Embryonic facial prominence (tissue), 1 donor: ENCODE measurements at regions not wholly inside any gene's neighbourhood (a gene's known extent, or its start where the extent isn't known, plus 50 kb on each side); places are given as distances from the start of the nearest gene placed in this dataset.
"Not testable (repeated sequence)": the region's sequence is repeated elsewhere in the genome, so short reads cannot be mapped to it uniquely, and the experiment has no call there.

Source experiments
- DNase-seq: peaks from one replicate; pipeline ENCODE4 v3.0.0-alpha.2; 2016; ENCODE audit errors: extremely low spot score

DNA sequence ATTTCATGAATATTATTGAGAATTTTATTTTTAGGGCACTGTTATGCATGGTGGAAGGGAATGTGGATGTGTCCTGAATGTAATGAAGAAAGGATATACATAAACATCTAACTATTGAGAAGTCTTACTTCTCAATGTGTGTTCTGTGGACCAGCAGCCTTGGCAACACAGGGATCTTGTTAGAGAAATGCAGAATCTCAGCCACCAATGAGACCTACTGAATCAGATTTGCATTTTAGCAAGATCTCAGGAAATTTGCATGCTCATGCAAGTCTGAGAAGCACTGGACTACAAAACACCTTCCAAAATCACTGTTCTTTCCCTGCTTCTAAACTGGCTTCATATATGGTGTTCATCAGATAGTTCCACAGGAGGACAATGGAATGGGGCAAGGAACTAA, 139.7 kb upstream of the WDFY3 start:
- DNase-seq = no peak

GRCh38 chr4:85106805-85107336, 140.4 kb upstream of the WDFY3 start:
- DNase-seq = no peak

- DNase-seq = no peak
Observed at GRCh38 chr4:85107553-85107952, 141.1 kb upstream of the WDFY3 start.

GRCh38 chr4:85113706-85114105, 147.2 kb upstream of the WDFY3 start:
- DNase-seq = no peak

DNA sequence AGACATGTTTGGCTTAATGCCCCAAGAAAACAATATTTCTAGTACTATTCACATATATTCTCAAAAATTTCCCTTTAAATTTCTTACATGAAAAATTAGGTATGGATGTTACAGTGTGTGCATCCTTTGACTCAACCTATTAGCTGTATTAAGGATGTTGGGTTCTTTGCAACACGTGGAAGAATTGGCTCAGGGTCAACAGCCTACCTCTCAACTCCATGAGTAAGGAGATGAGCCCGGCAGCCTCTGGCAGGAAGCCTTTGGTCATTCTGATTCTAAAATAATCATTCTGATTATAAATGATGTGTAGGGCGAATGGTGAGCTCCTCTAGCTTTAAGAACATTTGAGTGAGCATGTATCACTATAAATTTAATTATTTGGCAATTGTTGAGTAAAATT, 148.0 kb upstream of the WDFY3 start:
- no peak for DNase-seq

DNA sequence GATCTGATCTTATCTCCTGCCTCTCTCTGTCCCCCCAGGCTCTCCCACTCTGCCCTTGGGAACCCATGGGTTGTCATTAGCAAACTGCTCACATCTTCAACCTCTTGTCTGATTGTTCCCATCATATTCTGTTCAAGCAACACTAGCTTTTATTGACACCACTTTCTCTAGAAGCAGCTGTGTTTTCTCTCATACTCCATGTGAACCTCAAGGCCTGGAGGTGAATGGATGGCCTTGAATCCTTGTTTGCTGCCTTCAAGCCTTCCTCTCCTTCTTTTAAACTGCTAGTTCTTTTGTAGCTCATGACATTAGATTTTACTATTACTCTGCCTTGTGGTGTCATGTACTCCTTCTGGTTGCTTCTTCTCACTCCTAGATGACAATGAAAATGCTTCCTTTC, 149.5 kb upstream of the WDFY3 start:
- DNase-seq = no peak

DNA sequence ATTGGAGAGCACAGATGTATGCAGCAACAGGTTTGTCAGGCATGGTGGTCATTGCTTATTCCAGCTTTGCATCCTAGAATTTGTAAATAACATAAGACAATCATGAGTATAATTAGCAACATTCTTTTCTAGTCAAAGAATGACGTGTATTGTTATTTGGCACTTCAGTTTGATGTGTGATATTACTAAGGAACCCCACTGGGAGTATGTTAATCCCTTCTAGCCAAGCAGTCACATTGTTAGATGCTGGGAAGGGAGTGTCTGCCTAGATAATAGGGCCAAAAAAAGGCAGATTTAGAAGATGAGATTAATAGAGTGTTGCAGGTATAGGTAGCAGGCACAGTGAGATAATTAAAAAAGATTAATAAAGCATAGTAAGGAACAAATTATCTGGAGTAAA, 159.2 kb upstream of the WDFY3 start:
- DNase-seq = no peak

DNA sequence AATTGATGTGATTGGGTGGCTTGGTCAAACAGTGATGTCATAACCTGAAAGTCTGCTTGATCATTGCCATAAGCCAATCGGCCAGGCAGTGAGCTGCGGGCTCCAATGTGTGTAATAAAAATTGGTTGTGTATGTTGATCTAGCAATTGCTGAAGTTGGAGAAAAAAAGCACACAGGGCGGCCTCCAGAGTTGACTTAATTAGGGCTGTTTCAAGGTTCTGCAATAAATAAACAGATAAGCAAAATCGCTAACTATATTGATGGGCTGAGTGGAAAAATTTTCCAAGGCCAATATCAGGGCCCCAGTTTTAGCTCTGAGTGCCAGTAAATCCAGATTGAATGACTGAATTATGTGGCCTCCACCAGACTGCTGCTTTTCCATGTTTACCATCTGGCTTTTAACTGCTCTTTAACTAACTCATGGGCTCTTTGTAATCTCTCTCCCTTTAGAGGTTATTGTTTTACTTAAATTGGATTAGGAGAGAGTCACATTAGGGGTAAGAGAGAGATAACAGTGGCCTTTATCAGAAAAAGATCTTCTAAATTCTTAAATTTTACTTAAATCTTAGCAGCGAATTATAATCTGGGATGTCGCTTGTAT, 160.6 kb upstream of the WDFY3 start:
- DNase-seq = no peak

- DNase-seq = no peak
Observed at GRCh38 chr4:85127653-85128052, 161.2 kb upstream of the WDFY3 start.

GRCh38 chr4:85128246-85129204, 162.0 kb upstream of the WDFY3 start:
- DNase-seq = no peak

DNA sequence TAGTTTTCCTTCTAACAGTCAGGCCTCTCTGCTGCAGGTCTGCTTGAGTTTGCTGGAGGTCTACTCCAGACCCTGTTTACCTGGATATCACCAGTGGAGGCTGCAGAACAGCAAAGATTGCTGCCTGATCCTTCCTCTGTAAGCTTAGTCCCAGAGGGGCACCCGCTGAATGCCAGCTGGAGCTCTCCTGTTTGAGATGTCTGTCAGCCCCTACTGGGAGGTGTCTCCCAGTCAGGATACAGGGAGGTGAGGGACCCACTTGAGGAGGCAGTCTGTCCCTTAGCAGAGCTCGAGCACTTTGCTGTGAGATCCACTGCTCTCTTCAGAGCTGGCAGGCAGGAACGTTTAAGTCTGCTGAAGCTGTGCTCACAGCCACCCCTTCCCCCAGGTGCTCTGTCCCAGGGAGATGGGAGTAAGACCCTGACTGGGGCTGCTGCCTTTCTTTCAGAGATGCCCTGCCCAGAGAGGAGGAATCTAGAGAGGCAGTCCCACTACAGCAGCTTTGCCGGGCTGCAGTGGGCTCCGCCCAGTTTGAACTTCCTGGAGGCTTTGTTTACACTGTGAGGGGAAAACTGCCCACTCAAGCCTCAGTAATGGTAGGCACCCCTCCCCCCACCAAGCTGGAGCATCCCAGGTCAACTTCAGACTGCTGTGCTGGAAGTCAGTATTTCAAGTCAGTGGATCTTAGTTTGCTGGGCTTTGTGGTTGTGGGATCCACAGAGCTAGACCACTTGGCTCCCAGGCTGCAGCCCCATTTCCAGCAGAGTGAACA, 163.1 kb upstream of the WDFY3 start:
- DNase-seq = not testable (repeated sequence)

DNA sequence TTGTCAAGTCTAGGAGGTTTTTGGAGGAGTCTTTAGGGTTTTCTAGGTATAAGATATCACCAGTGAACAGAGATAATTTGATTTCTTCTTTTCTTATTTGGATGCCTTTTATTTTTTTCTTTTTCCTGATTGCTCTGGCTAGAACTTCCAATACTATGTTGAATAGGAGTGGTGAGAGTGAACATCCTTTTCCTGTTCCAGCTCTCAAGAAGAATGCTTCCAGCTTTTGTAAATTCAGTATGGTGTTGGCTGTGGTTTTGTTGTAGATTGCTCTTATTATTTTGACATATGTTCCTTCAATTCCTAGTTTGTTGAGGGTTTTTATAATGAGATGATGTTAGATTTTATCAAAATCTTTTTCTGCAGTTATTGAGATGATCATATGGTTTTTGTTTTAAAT, 165.6 kb upstream of the WDFY3 start:
- no peak for DNase-seq

DNA sequence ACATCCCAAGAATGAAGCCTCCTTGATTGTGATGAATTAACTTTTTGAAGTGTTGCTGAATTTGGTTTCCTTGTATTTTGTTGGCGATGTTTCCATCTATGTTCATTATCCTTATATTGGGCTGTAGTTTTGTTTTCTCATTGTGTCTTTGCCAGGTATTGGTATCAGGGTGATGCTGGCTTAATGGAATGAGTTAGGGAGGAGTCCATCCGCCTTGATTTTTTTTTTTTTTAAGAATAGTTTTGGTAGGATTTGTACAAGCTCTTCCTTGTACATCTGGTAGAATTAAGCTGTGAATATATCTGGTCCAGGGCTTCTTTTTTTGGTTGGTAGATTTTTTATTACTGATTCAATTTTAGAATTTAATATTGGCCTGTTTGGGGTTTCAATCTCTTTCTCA, 166.1 kb upstream of the WDFY3 start:
- DNase-seq = no peak

DNA sequence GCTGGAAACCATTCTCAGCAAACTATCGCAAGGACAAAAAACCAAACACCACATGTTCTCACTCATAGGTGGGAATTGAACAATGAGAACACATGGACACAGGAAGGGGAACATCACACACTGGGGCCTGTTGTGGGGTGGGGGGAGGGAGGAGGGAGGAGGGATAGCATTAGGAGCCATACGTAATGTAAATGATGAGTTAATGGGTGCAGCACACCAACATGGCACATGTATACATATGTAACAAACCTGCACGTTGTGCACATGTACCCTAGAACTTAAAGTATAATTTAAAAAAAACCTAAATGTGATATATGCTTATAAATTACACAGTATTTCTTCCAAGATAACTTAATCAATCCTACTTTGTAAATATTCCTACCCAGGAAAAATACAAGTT, 173.3 kb upstream of the WDFY3 start:
- peak; percentile 95 for DNase-seq

DNA sequence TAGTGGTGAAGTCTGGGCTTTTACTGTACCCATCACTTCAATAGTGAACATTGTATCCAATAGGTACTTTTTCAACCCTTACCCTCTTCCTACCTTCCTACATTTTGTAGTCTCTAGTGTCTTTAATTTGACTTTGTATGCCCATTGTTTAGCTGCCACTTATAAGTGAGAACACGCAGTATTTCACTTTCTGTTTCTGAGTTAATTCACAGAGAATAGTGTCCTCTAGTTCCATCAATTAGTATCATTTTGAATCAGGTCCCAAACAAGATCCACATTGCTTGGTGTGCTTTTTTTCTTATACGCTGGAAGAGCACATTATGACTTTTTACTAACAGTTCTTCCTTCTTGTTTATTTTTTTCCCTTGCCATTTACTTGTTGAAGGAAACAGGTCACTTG, 176.0 kb upstream of the WDFY3 start:
- no peak for DNase-seq

DNA sequence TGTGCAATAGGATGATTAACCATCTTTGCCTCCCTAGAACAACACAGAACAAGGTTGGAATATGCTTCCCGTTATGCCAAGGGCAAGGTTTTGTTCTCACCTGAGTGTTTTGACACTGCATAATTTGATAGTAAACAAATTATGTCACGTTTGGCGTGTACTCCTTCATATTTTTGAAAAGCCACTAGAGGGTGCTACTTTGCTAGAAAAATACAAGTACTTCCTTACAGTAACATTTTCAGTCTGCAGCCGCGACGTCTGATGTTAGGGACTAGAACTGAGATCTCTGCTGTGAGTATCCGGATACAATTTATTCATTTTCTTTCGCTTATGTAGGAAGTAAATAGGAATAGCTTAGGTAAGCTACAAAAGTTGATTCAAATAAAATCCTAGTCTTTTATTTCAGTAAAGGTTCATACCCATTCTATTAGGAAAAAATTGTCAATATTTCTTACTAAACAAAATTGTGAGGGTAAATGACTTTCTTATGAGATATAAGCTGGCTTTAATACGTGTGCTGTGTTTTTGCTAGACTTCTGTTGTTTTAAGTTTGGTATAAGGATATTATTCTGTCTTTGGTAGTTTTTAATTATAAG, 181.1 kb upstream of the WDFY3 start:
- peak; percentile 71 for DNase-seq

- DNase-seq = no peak
Observed at GRCh38 chr4:85149676-85150075, 183.2 kb upstream of the WDFY3 start.

DNA sequence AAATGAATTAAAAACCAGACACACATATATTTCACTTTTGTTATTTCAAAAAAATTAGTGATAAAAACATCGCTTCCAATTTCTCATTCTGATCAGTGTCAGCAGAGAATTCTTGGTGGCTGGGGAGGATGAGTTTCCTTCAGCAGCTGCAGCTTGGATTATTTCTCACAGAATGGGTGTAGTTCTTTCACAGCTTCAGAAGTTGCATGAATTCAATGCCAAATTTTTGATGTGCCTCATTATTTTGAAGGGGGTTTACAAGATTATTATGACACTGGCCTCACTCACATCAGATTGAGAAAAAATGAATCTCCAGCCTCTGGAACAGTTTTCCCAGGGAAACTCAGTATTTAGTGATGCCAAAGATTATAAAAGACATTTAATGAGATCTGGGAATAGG, 184.9 kb upstream of the WDFY3 start:
- no peak for DNase-seq

GRCh38 chr4:85151786-85152185, 185.3 kb upstream of the WDFY3 start:
- DNase-seq = no peak

- DNase-seq = no peak
Observed at GRCh38 chr4:85152480-85152879, 186.0 kb upstream of the WDFY3 start.

- no peak for DNase-seq
Observed at GRCh38 chr4:85153221-85153620, 186.7 kb upstream of the WDFY3 start.

DNA sequence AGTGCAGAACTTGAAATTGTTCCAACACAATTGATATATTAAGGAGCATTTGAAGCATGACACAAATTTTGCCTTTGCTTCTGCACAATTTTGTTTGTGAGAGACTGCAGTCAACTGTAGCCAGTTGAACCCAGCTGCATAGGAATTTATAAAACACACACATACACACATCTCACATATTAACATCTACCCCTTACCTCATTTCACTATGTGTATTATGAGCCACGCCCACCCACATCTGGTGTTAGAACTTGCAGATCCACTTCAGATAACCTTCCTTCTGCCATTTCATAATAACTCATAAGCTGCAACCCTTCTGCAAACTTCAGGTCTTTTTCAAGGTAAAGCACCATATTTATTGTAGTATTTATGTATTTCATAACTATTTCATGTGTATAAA, 188.1 kb upstream of the WDFY3 start:
- DNase-seq = no peak
